ENCODE measurements at regions not wholly inside any gene's neighbourhood (a gene's known extent, or its start where the extent isn't known, plus 50 kb on each side); places are given as distances from the start of the nearest gene placed in this dataset.

GRCh38 chr2:196315388-196316049 lies 144.1 kb upstream of the STK17B start:
- no peak for DNase-seq (ENCODE audit: low spot score)

- no peak for DNase-seq (ENCODE audit: low spot score)
These were observed 144.7 kb upstream of the STK17B start for GRCh38 chr2:196316050-196316430.

GRCh38 chr2:196318517-196319377 lies 147.4 kb upstream of the STK17B start:
- DNase-seq (ENCODE audit: low spot score), result no peak

GRCh38 chr2:196322973-196323810 lies 151.8 kb upstream of the STK17B start:
- peak; percentile 45 for DNase-seq (ENCODE audit: low spot score)

GRCh38 chr2:196324211-196324610 lies 152.8 kb upstream of the STK17B start:
- peak; percentile 35 for DNase-seq (ENCODE audit: low spot score)

- DNase-seq (ENCODE audit: low spot score), result no peak
These were observed 156.8 kb upstream of the STK17B start for GRCh38 chr2:196328088-196328680.

- DNase-seq (ENCODE audit: low spot score), result no peak
These were observed 158.6 kb upstream of the STK17B start for GRCh38 chr2:196329959-196330358.

- no peak for DNase-seq (ENCODE audit: low spot score)
These were observed 159.3 kb upstream of the STK17B start for GRCh38 chr2:196330645-196331044.

- peak; percentile 80 for DNase-seq (ENCODE audit: low spot score)
These were observed 159.8 kb upstream of the STK17B start for GRCh38 chr2:196331143-196331542.

- no peak for DNase-seq (ENCODE audit: low spot score)
These were observed 160.5 kb upstream of the STK17B start for GRCh38 chr2:196331851-196332250.

GRCh38 chr2:196333397-196333796 lies 162.0 kb upstream of the STK17B start:
- no peak for DNase-seq (ENCODE audit: low spot score)

- no peak for DNase-seq (ENCODE audit: low spot score)
These were observed 163.3 kb upstream of the STK17B start for GRCh38 chr2:196334710-196335109.

GRCh38 chr2:196335221-196335634 lies 163.8 kb upstream of the STK17B start:
- peak; percentile 51 for DNase-seq (ENCODE audit: low spot score)

GRCh38 chr2:196336207-196336606 lies 164.8 kb upstream of the STK17B start:
- DNase-seq (ENCODE audit: low spot score), result no peak

- DNase-seq (ENCODE audit: low spot score), result no peak
These were observed 165.3 kb upstream of the STK17B start for GRCh38 chr2:196336715-196337114.

GRCh38 chr2:196337208-196337953 lies 166.0 kb upstream of the STK17B start:
- DNase-seq (ENCODE audit: low spot score), result peak; percentile 67

GRCh38 chr2:196338440-196338839 lies 167.1 kb upstream of the STK17B start:
- no peak for DNase-seq (ENCODE audit: low spot score)

- DNase-seq (ENCODE audit: low spot score), result no peak
These were observed 170.0 kb upstream of the STK17B start for GRCh38 chr2:196341277-196341841.

GRCh38 chr2:196344397-196344796 lies 173.0 kb upstream of the STK17B start:
- no peak for DNase-seq (ENCODE audit: low spot score)

GRCh38 chr2:196353717-196354116 lies 182.3 kb upstream of the STK17B start:
- no peak for DNase-seq (ENCODE audit: low spot score)

GRCh38 chr2:196354186-196354585 lies 182.8 kb upstream of the STK17B start:
- DNase-seq (ENCODE audit: low spot score), result no peak

Measured in AG20443 (cell line).